PFSK-1 (cell line): ENCODE measurements at regions not wholly inside any gene's neighbourhood (a gene's known extent, or its start where the extent isn't known, plus 50 kb on each side); places are given as distances from the start of the nearest gene placed in this dataset.

Experiments used
- REST ChIP-seq, 2 experiments: IDR thresholded peaks; 2 replicates each; pipeline versions ENCODE4 v1.6.1 to v1.8.0; 2011 to 2012; ENCODE audit warnings: low read depth in 2 of 2, low read length in 2 of 2, control low read depth in 1 of 2, inconsistent platforms in 1 of 2, mild to moderate bottlenecking in 1 of 2, moderate library complexity in 1 of 2; ENCODE audit not compliant: insufficient read depth in 1 of 2
- SIN3A ChIP-seq: IDR thresholded peaks from 2 replicates; pipeline ENCODE4 v1.6.1; 2012; ENCODE audit warnings: mild to moderate bottlenecking, low read length, moderate library complexity, borderline replicate concordance; ENCODE audit not compliant: insufficient read depth

- no peak for TF ChIP-seq SIN3A
- TF ChIP-seq REST (IDR thresholded peaks at IDR 0.05; ENCODE audit: insufficient read depth in 1 of 2, low read depth in 2 of 2, low read length in 2 of 2): no peak
These were observed 244.7 kb upstream of the GPR26 start for GRCh38 chr10:123421461-123421860.
